RPMI7951 (cell line): ENCODE measurements at regions not wholly inside any gene's neighbourhood (a gene's known extent, or its start where the extent isn't known, plus 50 kb on each side); places are given as distances from the start of the nearest gene placed in this dataset.
"Not testable (repeated sequence)": the region's sequence is repeated elsewhere in the genome, so short reads cannot be mapped to it uniquely, and the experiment has no call there.

Experiments
- DNase-seq: peaks from one replicate; pipeline ENCODE4 v3.0.0-alpha.2; 2012; ENCODE audit warnings: low read depth

DNA sequence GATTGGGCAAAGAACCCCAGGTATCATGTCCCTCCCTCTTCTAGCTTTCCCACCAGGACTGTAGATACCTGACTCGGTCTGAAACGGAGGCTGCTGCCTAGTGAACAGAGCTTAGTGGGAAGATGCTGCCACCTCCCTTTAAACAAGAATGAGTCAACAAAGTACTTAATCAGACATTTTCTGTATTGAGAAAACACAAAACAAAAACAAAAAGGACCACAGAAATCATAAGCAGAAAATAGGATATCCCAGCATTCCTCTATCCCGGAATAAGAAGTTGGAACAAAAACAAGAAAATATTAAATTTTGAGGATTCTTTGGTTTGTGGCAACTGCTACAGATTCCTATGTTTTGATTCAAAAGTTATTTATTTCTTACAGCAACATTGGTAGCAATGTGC is 51.7 kb upstream of the COL8A1 start:
- DNase-seq: no peak

DNA sequence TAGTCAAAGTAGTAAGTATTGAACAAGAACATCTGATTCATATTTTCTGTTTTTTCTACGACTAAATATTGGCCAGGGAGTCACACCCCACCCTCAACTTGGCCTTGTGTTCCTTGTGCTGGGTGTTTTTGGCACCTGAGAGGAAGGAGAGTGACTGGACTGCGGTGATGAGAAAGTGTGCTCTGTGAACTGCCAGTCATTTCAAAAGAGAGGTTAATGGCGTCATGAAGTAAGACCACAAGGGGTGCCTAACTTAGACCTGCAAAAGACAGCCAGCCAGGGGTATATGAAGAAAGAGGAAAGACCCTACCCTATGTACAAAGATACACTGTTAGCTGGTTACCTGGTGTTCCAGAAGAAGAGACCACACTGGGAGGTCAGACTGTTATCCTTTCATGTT is 58.4 kb upstream of the COL8A1 start:
- no peak for DNase-seq

DNA sequence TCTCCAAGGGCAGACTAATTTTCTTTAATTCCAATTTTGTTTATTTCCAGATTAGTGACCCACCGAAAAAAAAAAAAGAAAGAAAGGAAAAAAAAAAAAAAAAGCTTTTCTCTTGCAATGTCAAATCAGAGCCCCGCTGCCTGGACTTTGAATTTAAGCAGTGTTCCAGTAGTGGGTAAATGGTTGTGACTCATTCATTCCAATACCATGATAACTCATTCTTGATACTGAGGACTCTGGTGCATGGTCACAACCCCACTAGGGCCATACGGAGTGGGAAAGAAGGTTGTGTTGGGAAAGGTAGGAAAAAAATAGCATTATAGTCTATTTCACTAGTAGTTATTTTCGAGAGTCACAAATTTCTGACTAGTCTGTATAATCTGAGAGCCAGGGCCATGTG is 59.1 kb upstream of the COL8A1 start:
- peak; percentile 89 for DNase-seq

DNA sequence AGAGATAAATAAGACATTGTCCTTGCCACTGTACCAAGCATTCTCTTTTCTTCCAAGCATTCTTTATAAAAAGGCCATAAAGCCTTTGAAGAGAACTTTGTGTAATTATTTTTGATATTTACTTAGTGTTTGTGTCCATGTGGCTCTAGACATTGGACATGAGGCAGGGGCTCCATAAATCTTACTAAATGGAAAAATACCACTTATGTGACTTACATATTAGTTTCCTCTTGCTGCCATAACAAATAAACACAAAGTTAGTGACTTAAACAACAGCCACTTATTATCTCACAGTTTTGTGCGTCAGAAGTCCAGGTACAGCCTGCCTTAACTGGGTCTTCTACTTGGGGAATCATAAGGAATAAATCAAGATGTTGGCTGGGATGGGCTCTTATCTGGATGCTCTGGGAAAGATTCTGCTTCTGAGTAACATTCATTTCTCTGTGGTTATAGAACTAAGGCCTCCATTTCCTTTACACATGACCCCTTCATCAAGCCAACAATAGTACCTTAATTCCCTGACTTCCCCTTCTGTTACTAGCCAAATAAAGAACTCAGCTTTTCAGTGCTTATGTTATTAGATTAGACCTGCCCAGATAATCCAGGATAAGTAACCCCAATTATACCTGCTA is 59.9 kb upstream of the COL8A1 start:
- DNase-seq: peak; percentile 18

DNA sequence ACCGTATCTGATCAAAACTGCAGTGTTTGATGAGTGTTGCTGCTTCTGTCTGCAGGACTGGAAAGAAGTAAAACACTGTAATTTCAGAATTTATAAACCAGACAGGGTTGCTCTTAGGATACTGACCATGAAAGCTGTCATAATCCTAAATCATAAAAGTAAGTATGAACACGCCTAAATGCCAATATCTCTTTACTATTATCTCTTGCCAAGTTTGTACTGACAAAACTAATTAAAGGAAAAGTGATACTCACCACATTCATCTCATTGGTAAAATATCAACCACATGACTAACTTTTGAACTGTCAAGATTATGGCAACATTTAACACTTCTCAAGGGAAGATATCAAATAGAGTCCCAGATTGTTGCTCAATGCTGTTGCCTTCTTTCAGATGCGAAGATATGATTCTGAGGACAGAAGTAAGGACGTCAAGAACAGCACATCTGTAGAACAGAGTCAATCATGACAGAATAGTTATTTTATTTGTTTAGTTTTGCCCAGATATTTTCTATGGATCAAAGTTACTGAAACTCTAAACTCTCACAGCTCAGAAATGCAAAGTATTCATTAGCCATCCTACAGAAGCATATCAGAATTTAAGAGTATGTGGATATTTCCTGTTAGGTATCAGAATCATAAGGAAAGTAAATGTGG is 61.4 kb upstream of the COL8A1 start:
- no peak for DNase-seq

DNA sequence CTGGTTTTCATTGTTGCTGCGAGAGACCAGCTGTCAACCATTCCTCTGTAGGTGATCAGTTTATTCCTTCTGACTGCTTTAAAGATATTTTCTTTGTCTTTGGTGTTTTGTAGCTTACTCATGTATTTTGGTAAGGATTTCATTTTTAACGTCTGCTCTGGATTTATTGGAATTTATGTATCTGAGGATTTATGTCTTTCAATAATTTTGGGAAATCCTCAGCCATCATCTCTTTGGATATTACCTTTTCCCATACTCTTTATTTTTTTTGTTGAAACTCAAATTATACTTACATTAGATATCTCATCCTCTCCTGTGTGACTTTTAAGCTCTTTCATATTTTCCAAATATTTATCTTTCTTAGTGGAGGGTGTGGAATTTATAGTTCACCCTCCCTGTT is 62.7 kb upstream of the COL8A1 start:
- DNase-seq: no peak

DNA sequence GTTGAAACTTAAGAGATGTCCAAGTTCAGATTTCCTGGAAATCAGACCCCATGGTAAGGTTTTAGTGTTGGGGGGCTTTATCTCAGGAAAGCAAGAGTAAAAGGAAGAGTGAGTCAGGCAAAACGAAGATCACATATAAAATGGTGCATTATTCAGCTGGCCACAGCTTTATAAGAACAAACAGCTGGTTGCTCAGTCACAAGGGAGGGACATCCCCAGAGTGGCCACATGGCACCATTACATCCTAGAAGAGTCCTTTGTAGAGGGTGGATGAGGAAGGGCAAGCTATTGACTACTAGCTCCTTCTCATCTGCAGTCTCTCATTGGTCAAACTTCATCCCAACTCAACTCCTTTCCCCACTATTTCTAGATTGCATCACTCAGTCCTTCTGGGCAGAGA is 68.3 kb upstream of the COL8A1 start:
- no peak for DNase-seq

DNA sequence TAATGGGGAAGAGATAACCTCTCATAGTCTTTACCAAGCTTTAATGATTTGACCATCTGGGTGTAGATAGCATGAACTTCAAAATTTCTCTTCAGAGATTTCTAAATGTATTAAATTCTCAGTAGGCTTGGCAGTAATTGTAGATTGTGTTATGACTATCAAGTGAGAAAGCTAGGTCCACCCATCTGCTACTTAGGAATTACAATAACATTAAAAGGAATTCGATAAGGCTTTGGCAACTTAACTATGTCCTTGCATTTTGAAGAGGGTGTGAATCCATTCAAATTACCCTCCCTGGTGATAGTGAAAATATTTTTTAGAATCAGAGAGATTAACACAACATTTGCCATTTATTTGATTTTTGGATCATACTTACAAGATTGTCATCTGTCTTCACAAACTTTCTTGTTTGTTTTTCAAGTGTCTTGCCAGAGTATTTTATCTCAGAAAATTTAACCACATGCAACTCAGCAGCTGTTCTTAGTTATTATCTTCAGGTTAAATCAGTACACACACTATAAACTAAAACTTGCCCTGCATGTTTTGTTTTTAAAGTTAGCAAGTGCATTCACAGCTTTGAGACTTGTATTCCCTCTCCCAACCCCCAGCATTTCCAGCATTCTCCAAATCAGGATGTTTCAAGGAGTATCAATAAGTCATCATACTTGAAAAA is 69.6 kb upstream of the COL8A1 start:
- DNase-seq: no peak

DNA sequence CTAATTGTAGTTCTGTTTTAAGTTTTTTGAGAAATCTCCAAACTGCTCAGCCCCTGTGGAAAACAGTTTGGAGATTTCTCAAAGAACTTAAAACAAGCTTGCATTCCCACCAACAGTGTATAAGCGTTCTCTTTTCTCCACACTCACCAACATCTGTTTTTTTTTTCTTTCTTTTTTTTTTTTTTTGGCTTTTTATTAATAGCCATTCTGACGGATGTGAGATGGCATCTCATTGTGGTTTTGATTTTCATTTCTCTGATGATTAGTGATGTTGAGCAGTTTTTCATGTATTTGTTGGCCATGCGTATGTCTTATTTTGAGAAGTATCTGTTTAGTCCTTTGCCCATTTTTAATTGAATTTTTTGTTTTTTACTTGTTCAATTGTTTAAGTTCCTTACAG is 73.1 kb upstream of the COL8A1 start:
- DNase-seq: no peak

DNA sequence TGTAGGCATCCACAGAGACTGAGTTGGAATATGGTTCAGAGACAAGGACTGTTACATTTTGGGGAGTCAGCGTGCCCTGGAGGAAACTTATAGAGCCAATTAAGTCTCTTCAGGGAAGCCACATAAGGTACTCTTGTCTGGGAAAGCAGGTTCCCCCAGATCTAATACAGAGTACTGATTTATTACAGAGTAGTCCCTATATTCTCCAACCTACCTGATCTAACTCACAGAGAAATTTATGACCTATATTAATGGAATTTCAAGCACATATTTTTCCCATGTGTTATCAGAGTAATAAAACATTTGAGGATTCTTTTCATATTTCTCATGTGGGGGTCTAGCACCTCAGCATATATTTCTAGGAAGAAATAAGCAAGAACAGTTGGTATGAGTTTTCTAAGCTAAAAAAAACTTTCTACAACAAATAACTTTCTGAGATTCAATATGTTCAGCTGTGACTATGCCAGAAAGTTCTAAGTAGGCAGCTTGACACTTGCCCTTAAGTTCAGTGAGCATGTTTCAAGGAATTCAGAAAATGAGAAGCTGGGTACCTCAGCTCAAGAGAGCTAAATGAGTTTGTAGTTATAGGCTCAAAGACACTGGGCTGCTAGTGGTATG is 75.3 kb upstream of the COL8A1 start:
- no peak for DNase-seq

DNA sequence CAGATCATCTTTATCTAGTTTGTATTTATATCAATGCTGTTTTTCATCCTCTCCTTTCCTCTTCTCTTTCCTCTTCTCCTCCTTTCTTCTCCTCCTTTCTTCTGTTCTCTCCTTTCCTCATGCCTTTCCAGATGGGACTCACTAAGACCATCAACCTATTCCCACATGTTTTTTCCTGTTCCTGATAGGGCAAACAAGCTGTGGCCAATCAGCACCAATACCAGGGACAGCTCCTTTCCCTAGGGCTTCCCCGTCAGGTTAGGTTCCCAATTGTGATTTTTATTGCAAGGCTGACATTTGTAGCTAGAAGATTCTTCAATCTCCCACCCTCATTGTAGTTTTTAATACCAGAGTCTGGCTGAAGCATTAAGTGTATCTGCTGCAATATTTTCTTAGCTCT is 76.3 kb upstream of the COL8A1 start:
- peak; percentile 49 for DNase-seq

DNA sequence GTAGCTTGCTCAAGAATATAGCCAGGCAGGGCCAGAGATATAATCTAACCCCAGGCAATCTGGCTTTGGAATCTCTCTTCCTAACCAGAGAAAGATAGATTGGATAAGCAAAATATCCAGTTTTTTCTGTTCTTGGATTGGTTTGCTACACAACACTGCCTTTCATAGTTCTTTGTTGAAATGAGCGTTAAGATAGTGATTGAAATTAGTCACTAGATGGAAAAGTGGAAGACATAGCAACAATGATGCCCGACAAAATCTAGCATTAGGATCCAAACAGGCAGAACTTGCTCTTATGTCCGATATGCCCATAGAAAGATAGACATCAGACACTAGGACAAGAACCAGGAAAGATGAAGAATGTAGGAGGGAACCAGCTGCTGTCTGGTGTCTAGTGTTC is 77.3 kb upstream of the COL8A1 start:
- no peak for DNase-seq

DNA sequence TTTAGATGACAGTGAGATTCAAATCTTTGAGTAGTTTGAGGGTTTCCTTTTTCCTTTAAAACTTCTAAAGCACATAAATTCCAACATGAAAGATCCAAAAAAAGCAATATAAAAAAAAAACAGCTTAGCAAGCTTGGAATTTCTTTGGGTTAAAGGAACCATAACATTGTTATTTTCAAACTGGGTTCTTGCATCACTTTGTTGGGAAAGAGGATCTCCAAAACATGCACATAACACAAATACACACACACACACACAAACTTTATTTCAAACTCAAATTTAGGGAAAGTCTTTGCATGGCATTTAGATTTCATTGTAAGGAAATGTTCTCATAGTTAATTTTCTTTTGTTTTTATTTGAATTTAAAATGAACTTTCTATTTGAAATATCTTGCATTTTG is 79.2 kb upstream of the COL8A1 start:
- no peak for DNase-seq

DNA sequence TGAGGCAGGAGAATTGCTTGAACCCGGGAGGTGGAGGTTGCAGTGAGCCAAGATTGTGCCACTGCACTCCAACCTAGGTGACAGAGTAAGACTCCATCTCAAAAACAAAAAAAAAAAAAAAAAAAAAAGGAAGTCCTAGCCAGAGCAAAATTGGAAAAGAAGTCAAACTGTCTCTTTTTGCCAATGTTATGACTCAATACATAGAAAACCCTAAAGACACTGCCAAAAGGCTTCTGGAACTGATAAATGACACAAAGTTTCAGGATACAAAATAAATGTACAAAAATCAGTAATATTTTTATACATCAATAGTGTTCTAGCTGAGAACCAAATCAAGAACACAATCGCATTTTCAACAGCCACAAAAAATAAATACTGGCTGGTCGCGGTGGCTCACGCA is 82.5 kb upstream of the COL8A1 start:
- not testable (repeated sequence) for DNase-seq

DNA sequence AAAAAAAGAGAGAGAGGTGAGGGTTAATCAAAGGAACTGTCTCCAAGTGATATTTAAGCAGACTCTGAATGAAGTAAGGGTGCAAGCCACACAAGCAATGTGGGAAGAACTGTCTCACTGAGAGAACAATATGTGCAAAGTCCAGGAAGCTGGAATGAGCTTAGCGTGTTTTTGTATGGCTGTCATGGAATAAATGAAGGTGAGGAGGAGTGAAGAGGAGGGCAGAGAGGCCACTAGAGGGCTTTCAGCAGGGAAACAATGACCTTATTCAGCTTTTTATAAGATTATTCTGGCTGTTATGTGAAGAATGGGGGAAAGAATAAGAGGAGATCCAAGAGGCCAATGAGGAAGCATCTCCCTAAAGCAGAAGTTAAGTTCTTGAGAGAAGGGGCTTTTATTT is 86.9 kb upstream of the COL8A1 start:
- DNase-seq: no peak

DNA sequence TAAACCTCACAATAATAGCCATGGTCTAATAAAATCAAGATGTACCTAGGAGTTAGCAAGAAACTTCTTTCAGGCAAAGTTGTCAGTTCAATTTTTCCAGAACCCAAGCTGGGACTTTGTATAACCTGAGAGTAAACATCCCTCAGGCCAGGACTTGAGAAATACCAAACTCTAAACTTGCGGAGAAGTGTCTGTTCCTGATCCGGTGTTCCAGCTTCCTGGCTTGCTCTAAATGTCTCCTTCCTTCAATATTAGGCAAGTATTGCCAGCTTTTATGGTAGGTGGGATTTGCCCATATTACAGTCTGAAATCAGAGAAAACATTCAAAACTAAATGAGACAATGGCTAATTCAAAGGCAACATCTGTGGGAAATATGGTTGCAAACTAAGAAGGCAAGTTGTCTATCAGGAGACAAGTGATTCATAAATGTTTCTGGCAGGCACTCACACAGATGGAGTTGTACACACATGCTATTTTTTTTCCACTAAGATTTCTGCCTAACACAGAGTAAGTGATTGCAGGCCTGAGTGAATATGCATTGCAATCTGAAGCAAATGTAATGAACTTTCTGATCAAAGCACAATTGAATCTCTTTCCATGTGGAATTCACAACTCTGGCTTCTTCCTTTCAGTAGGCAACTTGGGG is 88.3 kb upstream of the COL8A1 start:
- peak; percentile 67 for DNase-seq

DNA sequence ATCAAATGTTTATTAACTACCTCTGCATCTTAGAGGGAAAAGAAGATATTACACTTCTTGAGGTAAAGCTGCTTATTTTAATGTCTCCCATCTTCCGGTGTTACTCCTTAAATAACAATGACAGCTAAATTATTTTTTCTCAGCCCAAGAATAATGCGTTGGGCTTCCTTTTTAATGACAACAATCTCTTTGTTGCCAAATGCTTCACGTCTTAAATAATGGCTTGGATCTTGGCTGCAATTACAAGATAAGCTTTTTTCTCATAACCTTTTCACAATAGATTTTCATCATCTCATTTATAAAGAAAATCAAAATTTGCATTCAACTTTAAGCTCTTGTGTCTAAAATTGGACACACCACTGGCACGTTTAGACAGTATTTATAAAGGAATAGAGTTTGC is 89.2 kb upstream of the COL8A1 start:
- DNase-seq: no peak

DNA sequence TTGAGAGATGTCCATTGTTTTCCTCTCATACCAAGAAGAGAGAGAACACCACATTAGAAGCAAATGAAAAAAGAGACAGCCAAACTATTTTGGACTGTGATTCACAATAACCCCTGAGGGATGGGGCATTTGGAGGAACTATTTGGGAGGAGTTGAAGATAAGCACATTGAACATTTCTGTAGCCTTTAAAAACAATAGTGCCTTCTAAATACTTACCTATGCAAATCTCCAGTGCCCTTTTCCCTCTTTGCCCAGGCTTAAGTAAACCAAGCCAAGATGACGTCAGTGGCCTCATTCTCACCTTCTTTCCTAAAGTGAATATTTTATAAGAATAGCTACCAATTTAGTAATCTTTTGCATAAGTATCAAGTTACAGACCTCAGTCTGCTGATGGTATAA is 89.7 kb upstream of the COL8A1 start:
- DNase-seq: no peak

DNA sequence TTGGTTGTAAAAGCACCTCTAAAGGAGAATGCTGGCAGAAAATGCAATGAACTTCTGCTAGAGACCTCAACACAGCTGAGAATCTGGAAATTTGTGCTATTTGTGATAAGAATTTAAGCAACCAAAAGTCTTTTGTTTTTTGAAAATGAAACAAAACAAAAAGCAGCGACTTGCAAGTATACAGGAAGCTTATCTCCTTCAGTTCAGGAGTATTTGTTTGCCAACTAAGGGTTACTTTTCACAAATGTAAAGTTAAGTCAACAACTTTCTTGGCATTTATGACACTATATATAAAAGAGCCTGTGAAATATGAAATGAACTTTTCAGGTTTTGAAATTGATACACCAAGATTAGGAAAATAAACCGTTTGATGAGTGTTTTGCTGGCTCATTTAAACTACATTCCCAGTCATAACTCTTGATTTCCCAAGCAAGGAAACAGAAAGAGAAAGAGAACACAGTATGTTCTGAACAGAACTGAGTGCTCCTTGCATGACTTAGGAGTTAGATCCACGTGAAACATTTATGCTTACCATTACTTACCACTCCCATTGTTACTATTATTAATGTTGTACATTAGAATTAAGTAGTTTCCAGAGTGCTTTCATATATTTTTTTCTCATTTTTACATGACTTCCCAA is 92.3 kb upstream of the COL8A1 start:
- DNase-seq: peak; percentile 37

DNA sequence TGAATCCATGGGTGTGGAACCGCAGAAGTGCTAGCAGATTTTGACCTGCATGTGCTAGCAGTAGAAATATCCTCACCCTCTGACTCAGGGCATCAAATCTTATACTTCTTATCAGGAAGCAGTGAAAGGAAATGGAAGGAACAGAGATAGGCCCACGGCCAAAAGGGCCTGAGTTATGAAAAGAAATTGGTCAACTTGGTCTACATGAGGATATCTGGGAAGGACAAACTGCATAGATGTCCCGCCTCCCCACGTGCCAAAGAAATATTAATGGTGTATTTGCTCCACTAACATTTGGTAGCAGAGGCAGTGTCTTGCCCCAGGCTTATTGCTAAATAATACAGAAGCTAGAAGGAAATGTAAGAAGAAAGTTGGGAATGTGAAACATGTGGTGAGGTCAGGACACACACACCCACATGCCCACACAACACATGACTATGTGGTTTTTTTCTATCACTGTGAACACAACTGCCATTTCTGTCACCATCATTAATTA is 93.6 kb upstream of the COL8A1 start:
- peak; percentile 83 for DNase-seq

DNA sequence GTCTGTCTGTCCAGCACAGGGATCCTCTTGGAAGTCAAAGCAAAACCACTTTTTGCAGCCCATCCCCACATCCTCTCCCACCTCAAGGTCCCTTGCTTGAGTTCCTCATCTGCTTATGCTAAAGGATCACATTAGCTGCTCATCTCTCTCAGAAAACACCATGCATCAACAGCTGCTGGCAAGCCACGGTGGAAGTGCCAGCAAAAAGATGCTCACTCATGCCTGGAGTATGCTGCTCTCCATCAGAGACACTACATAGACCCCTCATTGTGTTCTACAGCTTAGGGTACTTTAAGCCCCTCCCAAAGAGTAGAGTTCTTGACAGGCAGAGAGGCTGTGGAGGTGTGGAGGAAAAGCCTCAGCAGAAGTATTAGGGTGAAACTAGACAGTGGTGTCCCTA is 94.6 kb upstream of the COL8A1 start:
- no peak for DNase-seq
